GM12878 (cell line): ENCODE measurements at regions not wholly inside any gene's neighbourhood (a gene's known extent, or its start where the extent isn't known, plus 50 kb on each side); places are given as distances from the start of the nearest gene placed in this dataset.

Source experiments
- ATAC-seq: fragments of 200-7000 bp; cut with Tn5 transposase; 3 replicates; pipeline ENCODE4 v1.9.1; 2020; ENCODE audit warnings: mild to moderate bottlenecking, moderate library complexity
- BruUV-seq: library from RNA; stranded (reverse); fragments of 400-500 nt; replicated peaks from 2 replicates; lab custom pipeline; 2021; lab: Mats Ljungman, UMichigan
- CTCF ChIA-PET: fragments of 300-600 bp; sonication (Branson Sonifier 250); formaldehyde crosslinking; extraction: SDS; loops from one replicate; lab custom pipeline; 2021; ENCODE audit warnings: inconsistent platforms; lab: Yijun Ruan, JAX
- POLR2A ChIA-PET: fragments of 350-600 bp; formaldehyde crosslinking; extraction: SDS; loops from one replicate; lab custom pipeline; 2021; ENCODE audit warnings: inconsistent platforms; lab: Charles Lee
- RAD21 ChIA-PET: fragments of 300-600 bp; sonication (Branson Sonifier 250); formaldehyde crosslinking; loops from one replicate; lab custom pipeline; 2023; ENCODE audit warnings: antibody characterized with exemption; ENCODE audit not compliant: unreplicated experiment; lab: Charles Lee
- SMC1A ChIA-PET: fragments of 300-600 bp; sonication (Branson Sonifier 250); formaldehyde crosslinking; loops from one replicate; lab custom pipeline; 2023; ENCODE audit not compliant: unreplicated experiment, uncharacterized antibody; lab: Charles Lee
- DNase-seq: peaks from one replicate; pipeline ENCODE4 v3.0.0-alpha.2; 2011; ENCODE audit warnings: low read depth, low spot score
- FAIRE-seq: peaks from 3 replicates; lab custom pipeline; 2011; peaks lifted over from hg19 to GRCh38; lab: Jason Lieb, UNC
- H2AFZ ChIP-seq: 2 replicates; pipeline ENCODE4 v1.6.0; 2011; ENCODE audit warnings: low read depth, low read length, control low read depth; ENCODE audit not compliant: control insufficient read depth
- H3K27ac ChIP-seq: 2 replicates; pipeline ENCODE4 v1.5.1; 2011; ENCODE audit warnings: control low read depth; ENCODE audit not compliant: control insufficient read depth, insufficient read depth
- H3K27me3 ChIP-seq, 2 experiments: replicated peaks in 1 of 2; 2 replicates each; pipeline versions ENCODE4 v1.6.0 to v1.6.1; 2011; ENCODE audit warnings: low read length in 1 of 2; ENCODE audit not compliant: control insufficient read depth in 2 of 2, insufficient read depth in 2 of 2
- H3K36me3 ChIP-seq, 2 experiments: 2 replicates each; pipeline ENCODE4 v1.5.1; 2011; ENCODE audit warnings: low read length in 1 of 2; ENCODE audit not compliant: control insufficient read depth in 2 of 2, insufficient read depth in 2 of 2
- H3K4me1 ChIP-seq: 2 replicates; pipeline ENCODE4 v1.6.1; 2011; ENCODE audit warnings: mild to moderate bottlenecking, low read length, moderate library complexity, mixed read lengths; ENCODE audit not compliant: control insufficient read depth, insufficient read depth
- H3K4me2 ChIP-seq: 2 replicates; pipeline ENCODE4 v1.6.0; 2011; ENCODE audit warnings: control low read depth; ENCODE audit not compliant: control insufficient read depth, insufficient read depth
- H3K4me3 ChIP-seq: fragments of 200-600 bp; sonication (generic); 2 replicates; pipeline ENCODE4 v1.5.1; 2016
- H3K79me2 ChIP-seq: 2 replicates; pipeline ENCODE4 v1.6.0; 2011; ENCODE audit warnings: low read length; ENCODE audit not compliant: control insufficient read depth, insufficient read depth
- H3K9ac ChIP-seq: 2 replicates; pipeline ENCODE4 v1.8.0; 2011; ENCODE audit warnings: low read length, control low read depth, mixed read lengths; ENCODE audit not compliant: control insufficient read depth, insufficient read depth
- H3K9me3 ChIP-seq: replicated peaks from 3 replicates; pipeline ENCODE4 v1.5.1; 2011; ENCODE audit warnings: mild to moderate bottlenecking, low read length; ENCODE audit not compliant: control insufficient read depth, insufficient read depth
- H4K20me1 ChIP-seq: 2 replicates; pipeline ENCODE4 v1.6.0; 2011; ENCODE audit not compliant: control insufficient read depth, insufficient read depth
- CREM ChIP-seq: IDR thresholded peaks from 2 replicates; pipeline ENCODE4 v1.6.1; 2014; ENCODE audit warnings: antibody characterized with exemption, low read depth
- FOXK2 ChIP-seq: fragments of 450-650 bp; IDR thresholded peaks from 2 replicates; pipeline ENCODE4 v1.6.1; 2017; ENCODE audit warnings: mild to moderate bottlenecking, moderate library complexity
- JUNB ChIP-seq: IDR thresholded peaks from 2 replicates; pipeline ENCODE4 v1.6.1; 2016; ENCODE audit warnings: antibody characterized with exemption, mild to moderate bottlenecking
- KAT2A ChIP-seq: conservative IDR thresholded peaks from 2 replicates; pipeline ENCODE4 v1.6.1; 2011; ENCODE audit warnings: low read depth, low read length; ENCODE audit not compliant: control insufficient read depth
- NRF1 ChIP-seq: conservative IDR thresholded peaks from 2 replicates; pipeline ENCODE4 v1.6.1; 2011; ENCODE audit warnings: mild to moderate bottlenecking, low read depth, low read length, improper control_type of control experiment
- RB1 ChIP-seq: fragments of 450-650 bp; formaldehyde crosslinking; IDR thresholded peaks from 2 replicates; pipeline ENCODE4 v1.6.1; 2017; ENCODE audit warnings: mild to moderate bottlenecking, borderline replicate concordance
- SPI1 ChIP-seq: IDR thresholded peaks from 2 replicates; pipeline ENCODE4 v1.6.1; 2011; ENCODE audit warnings: low read depth, mild to moderate bottlenecking, low read length, moderate library complexity, borderline replicate concordance; ENCODE audit not compliant: insufficient read depth
- TCF3 ChIP-seq: IDR thresholded peaks from 2 replicates; pipeline ENCODE4 v1.6.1; 2012; ENCODE audit warnings: low read depth, mild to moderate bottlenecking, low read length, borderline replicate concordance; ENCODE audit not compliant: insufficient read depth
- TCF7 ChIP-seq: IDR thresholded peaks from 2 replicates; pipeline ENCODE4 v1.6.1; 2014; ENCODE audit warnings: antibody characterized with exemption, borderline replicate concordance
- ZNF207 ChIP-seq: fragments of 450-650 bp; IDR thresholded peaks from 2 replicates; pipeline ENCODE4 v1.6.1; 2014; ENCODE audit warnings: antibody characterized with exemption, mild to moderate bottlenecking, borderline replicate concordance
- WGBS: methylation state at CpG from one replicate; pipeline ENCODE4 v1.1.6; 2016; ENCODE audit warnings: low lambda C conversion rate; ENCODE audit not compliant: insufficient replicate concordance, insufficient coverage; ENCODE audit errors: missing lambda C conversion rate; 5-methylcytosine and 5-hydroxymethylcytosine counted together
- in situ Hi-C: fragments of 300-500 bp; cut with MboI; formaldehyde crosslinking; loops from 9 replicates; pipeline ENCODE4 v1.14.3; 2018; ENCODE audit warnings: mixed read lengths
- intact Hi-C: fragments of 100-400 bp; cut with micrococcal nuclease; formaldehyde crosslinking; loops from one replicate; pipeline ENCODE4 v1.14.2; 2022; ENCODE audit not compliant: unreplicated experiment
- TF ChIP-seq, protein P1 (sequence below): fragments of 150-350 bp; IDR thresholded peaks from 2 replicates; pipeline ENCODE4 v1.6.1; 2016; ENCODE audit warnings: low read depth, low read length
- TF ChIP-seq, protein P2 (sequence below): fragments of 450-650 bp; IDR thresholded peaks from 2 replicates; pipeline ENCODE4 v1.6.1; 2018; ENCODE audit warnings: mild to moderate bottlenecking, low read depth, moderate library complexity; ENCODE audit not compliant: partially characterized antibody
- TF ChIP-seq, protein P3 (sequence below): fragments of 450-650 bp; IDR thresholded peaks from 2 replicates; pipeline ENCODE4 v1.6.1; 2017; ENCODE audit warnings: antibody characterized with exemption, mild to moderate bottlenecking, moderate library complexity
- TF ChIP-seq, protein P4 (sequence below): IDR thresholded peaks from 2 replicates; pipeline ENCODE4 v1.6.1; 2011; ENCODE audit warnings: low read depth, low read length, improper control_type of control experiment, borderline replicate concordance

DNA sequence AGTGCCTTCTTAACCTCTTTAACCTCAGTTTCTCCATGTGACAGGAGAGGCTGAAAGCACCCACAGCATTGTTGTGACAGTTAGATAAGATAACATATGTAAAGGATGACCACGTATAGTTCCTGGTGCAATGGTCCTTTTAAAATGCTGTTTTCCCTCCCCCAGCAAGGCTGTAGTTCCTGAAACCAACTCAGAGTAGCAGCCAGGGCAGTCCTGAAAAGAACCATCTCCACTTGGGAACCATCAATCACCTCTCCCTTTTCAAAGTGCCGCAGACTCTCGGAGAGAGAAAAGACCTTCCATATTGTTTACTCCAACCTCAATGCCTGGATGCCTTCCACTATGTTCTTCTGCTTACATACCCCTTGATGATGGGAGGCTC lies 158.8 kb downstream of the DDX1 start:
- no peak for DNase-seq
- no peak overlapping the region for H3K4me2 ChIP-seq
- no TSS peak for BruUV-seq
- no peaks in the 10 kb centered on the region for H3K36me3 ChIP-seq
- CTCF ChIA-PET, result interaction anchor here (1.5 to 1.6 kb wide), 2 partner anchors 17 to 44 kb away, joined by 3 read pairs; no protein-coding TSS in a partner anchor
- no peaks in the 10 kb centered on the region for H3K79me2 ChIP-seq
- FAIRE-seq, result no peak
- POLR2A ChIA-PET, result no interaction called here
- SMC1A ChIA-PET, result no interaction called here
- no peak overlapping the region for H2AFZ ChIP-seq
- 62% methylated on average over 3 of the region's 3 CpGs for WGBS
- no peaks in the 10 kb centered on the region for H4K20me1 ChIP-seq
- H3K27ac ChIP-seq, result no peak overlapping the region
- in situ Hi-C loops (no loop called here), intact Hi-C loops (no loop called here)
- H3K4me3 ChIP-seq, result no peak overlapping the region
- TF ChIP-seq FOXK2, result no peak
- no peak for TF ChIP-seq KAT2A
- TF ChIP-seq TCF7, result no peak
- TF ChIP-seq, protein P1, sequence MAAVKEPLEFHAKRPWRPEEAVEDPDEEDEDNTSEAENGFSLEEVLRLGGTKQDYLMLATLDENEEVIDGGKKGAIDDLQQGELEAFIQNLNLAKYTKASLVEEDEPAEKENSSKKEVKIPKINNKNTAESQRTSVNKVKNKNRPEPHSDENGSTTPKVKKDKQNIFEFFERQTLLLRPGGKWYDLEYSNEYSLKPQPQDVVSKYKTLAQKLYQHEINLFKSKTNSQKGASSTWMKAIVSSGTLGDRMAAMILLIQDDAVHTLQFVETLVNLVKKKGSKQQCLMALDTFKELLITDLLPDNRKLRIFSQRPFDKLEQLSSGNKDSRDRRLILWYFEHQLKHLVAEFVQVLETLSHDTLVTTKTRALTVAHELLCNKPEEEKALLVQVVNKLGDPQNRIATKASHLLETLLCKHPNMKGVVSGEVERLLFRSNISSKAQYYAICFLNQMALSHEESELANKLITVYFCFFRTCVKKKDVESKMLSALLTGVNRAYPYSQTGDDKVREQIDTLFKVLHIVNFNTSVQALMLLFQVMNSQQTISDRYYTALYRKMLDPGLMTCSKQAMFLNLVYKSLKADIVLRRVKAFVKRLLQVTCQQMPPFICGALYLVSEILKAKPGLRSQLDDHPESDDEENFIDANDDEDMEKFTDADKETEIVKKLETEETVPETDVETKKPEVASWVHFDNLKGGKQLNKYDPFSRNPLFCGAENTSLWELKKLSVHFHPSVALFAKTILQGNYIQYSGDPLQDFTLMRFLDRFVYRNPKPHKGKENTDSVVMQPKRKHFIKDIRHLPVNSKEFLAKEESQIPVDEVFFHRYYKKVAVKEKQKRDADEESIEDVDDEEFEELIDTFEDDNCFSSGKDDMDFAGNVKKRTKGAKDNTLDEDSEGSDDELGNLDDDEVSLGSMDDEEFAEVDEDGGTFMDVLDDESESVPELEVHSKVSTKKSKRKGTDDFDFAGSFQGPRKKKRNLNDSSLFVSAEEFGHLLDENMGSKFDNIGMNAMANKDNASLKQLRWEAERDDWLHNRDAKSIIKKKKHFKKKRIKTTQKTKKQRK, result no peak
- TF ChIP-seq, protein P2, sequence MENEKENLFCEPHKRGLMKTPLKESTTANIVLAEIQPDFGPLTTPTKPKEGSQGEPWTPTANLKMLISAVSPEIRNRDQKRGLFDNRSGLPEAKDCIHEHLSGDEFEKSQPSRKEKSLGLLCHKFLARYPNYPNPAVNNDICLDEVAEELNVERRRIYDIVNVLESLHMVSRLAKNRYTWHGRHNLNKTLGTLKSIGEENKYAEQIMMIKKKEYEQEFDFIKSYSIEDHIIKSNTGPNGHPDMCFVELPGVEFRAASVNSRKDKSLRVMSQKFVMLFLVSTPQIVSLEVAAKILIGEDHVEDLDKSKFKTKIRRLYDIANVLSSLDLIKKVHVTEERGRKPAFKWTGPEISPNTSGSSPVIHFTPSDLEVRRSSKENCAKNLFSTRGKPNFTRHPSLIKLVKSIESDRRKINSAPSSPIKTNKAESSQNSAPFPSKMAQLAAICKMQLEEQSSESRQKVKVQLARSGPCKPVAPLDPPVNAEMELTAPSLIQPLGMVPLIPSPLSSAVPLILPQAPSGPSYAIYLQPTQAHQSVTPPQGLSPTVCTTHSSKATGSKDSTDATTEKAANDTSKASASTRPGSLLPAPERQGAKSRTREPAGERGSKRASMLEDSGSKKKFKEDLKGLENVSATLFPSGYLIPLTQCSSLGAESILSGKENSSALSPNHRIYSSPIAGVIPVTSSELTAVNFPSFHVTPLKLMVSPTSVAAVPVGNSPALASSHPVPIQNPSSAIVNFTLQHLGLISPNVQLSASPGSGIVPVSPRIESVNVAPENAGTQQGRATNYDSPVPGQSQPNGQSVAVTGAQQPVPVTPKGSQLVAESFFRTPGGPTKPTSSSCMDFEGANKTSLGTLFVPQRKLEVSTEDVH, result no peak
- TF ChIP-seq, protein P3, sequence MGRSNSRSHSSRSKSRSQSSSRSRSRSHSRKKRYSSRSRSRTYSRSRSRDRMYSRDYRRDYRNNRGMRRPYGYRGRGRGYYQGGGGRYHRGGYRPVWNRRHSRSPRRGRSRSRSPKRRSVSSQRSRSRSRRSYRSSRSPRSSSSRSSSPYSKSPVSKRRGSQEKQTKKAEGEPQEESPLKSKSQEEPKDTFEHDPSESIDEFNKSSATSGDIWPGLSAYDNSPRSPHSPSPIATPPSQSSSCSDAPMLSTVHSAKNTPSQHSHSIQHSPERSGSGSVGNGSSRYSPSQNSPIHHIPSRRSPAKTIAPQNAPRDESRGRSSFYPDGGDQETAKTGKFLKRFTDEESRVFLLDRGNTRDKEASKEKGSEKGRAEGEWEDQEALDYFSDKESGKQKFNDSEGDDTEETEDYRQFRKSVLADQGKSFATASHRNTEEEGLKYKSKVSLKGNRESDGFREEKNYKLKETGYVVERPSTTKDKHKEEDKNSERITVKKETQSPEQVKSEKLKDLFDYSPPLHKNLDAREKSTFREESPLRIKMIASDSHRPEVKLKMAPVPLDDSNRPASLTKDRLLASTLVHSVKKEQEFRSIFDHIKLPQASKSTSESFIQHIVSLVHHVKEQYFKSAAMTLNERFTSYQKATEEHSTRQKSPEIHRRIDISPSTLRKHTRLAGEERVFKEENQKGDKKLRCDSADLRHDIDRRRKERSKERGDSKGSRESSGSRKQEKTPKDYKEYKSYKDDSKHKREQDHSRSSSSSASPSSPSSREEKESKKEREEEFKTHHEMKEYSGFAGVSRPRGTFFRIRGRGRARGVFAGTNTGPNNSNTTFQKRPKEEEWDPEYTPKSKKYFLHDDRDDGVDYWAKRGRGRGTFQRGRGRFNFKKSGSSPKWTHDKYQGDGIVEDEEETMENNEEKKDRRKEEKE, result no peak
- no peak for TF ChIP-seq JUNB
- no peak for TF ChIP-seq CREM
- no peak for TF ChIP-seq TCF3
- TF ChIP-seq, protein P4, sequence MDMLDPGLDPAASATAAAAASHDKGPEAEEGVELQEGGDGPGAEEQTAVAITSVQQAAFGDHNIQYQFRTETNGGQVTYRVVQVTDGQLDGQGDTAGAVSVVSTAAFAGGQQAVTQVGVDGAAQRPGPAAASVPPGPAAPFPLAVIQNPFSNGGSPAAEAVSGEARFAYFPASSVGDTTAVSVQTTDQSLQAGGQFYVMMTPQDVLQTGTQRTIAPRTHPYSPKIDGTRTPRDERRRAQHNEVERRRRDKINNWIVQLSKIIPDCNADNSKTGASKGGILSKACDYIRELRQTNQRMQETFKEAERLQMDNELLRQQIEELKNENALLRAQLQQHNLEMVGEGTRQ, result no peak
- TF ChIP-seq RB1, result no peak
- TF ChIP-seq NRF1, result no peak
- TF ChIP-seq SPI1, result no peak
- no peak for TF ChIP-seq ZNF207
- H3K4me1 ChIP-seq, result no peaks in the 10 kb centered on the region
- RAD21 ChIA-PET, result no interaction called here
- no peak for ATAC-seq
- peaks cover 3% of the 10 kb centered on the region in 2 experiments; a peak in 1 of 4 replicates for H3K27me3 ChIP-seq
- no peaks in the 10 kb centered on the region for H3K9me3 ChIP-seq
- no peak overlapping the region for H3K9ac ChIP-seq
